ENCODE measurements at regions not wholly inside any gene's neighbourhood (a gene's known extent, or its start where the extent isn't known, plus 50 kb on each side); places are given as distances from the start of the nearest gene placed in this dataset.

DNA sequence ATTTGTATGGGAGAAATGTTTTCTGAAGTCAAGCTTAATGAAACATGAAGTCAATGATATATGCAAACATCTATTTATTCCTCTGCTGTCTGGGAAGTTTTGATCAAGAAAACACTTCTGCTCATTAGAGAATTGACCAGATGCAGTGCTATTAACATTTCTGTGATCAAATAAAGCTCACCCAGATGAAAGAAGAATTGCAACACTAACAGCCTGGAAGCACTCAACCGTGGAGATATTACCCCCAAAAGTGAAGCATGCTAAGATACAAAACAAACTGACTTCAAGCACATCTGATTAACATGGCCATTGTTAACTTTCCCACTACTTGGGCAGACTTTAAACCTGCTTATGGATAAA is 73.7 kb upstream of the GUCY1A1 start:
- no peak for TF ChIP-seq ZNF324 (tag by site-specific recombination; IDR thresholded peaks at IDR 0.05)
- TF ChIP-seq, protein P1, sequence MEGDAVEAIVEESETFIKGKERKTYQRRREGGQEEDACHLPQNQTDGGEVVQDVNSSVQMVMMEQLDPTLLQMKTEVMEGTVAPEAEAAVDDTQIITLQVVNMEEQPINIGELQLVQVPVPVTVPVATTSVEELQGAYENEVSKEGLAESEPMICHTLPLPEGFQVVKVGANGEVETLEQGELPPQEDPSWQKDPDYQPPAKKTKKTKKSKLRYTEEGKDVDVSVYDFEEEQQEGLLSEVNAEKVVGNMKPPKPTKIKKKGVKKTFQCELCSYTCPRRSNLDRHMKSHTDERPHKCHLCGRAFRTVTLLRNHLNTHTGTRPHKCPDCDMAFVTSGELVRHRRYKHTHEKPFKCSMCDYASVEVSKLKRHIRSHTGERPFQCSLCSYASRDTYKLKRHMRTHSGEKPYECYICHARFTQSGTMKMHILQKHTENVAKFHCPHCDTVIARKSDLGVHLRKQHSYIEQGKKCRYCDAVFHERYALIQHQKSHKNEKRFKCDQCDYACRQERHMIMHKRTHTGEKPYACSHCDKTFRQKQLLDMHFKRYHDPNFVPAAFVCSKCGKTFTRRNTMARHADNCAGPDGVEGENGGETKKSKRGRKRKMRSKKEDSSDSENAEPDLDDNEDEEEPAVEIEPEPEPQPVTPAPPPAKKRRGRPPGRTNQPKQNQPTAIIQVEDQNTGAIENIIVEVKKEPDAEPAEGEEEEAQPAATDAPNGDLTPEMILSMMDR (tag by site-specific recombination; IDR thresholded peaks at IDR 0.05) = no peak
- no peak for TF ChIP-seq ZNF16 (tag by site-specific recombination; IDR thresholded peaks at IDR 0.05; ENCODE audit: low read depth)
- TF ChIP-seq, protein P2, sequence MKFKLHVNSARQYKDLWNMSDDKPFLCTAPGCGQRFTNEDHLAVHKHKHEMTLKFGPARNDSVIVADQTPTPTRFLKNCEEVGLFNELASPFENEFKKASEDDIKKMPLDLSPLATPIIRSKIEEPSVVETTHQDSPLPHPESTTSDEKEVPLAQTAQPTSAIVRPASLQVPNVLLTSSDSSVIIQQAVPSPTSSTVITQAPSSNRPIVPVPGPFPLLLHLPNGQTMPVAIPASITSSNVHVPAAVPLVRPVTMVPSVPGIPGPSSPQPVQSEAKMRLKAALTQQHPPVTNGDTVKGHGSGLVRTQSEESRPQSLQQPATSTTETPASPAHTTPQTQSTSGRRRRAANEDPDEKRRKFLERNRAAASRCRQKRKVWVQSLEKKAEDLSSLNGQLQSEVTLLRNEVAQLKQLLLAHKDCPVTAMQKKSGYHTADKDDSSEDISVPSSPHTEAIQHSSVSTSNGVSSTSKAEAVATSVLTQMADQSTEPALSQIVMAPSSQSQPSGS (tag by site-specific recombination; IDR thresholded peaks at IDR 0.05; ENCODE audit: low read depth) = no peak
- TF ChIP-seq, protein P3, sequence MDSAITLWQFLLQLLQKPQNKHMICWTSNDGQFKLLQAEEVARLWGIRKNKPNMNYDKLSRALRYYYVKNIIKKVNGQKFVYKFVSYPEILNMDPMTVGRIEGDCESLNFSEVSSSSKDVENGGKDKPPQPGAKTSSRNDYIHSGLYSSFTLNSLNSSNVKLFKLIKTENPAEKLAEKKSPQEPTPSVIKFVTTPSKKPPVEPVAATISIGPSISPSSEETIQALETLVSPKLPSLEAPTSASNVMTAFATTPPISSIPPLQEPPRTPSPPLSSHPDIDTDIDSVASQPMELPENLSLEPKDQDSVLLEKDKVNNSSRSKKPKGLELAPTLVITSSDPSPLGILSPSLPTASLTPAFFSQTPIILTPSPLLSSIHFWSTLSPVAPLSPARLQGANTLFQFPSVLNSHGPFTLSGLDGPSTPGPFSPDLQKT (IDR thresholded peaks at IDR 0.05; ENCODE audit: borderline replicate concordance, low read depth, low read length) = no peak
- TF ChIP-seq ZNF626 (tag by site-specific recombination; IDR thresholded peaks at IDR 0.05) = no peak
- TF ChIP-seq ZNF302 (tag by site-specific recombination; IDR thresholded peaks at IDR 0.05; ENCODE audit: low read depth) = no peak

All from HEK293 (cell line).